GM12878 (cell line): ENCODE measurements at regions not wholly inside any gene's neighbourhood (a gene's known extent, or its start where the extent isn't known, plus 50 kb on each side); places are given as distances from the start of the nearest gene placed in this dataset.

Experiments
- ATAC-seq: fragments of 200-7000 bp; cut with Tn5 transposase; 3 replicates; pipeline ENCODE4 v1.9.1; 2020; ENCODE audit warnings: mild to moderate bottlenecking, moderate library complexity
- BruUV-seq: library from RNA; stranded (reverse); fragments of 400-500 nt; replicated peaks from 2 replicates; lab custom pipeline; 2021; lab: Mats Ljungman, UMichigan
- CTCF ChIA-PET: fragments of 300-600 bp; sonication (Branson Sonifier 250); formaldehyde crosslinking; extraction: SDS; loops from one replicate; lab custom pipeline; 2021; ENCODE audit warnings: inconsistent platforms; lab: Yijun Ruan, JAX
- POLR2A ChIA-PET: fragments of 350-600 bp; formaldehyde crosslinking; extraction: SDS; loops from one replicate; lab custom pipeline; 2021; ENCODE audit warnings: inconsistent platforms; lab: Charles Lee
- RAD21 ChIA-PET: fragments of 300-600 bp; sonication (Branson Sonifier 250); formaldehyde crosslinking; loops from one replicate; lab custom pipeline; 2023; ENCODE audit warnings: antibody characterized with exemption; ENCODE audit not compliant: unreplicated experiment; lab: Charles Lee
- SMC1A ChIA-PET: fragments of 300-600 bp; sonication (Branson Sonifier 250); formaldehyde crosslinking; loops from one replicate; lab custom pipeline; 2023; ENCODE audit not compliant: unreplicated experiment, uncharacterized antibody; lab: Charles Lee
- DNase-seq: peaks from one replicate; pipeline ENCODE4 v3.0.0-alpha.2; 2011; ENCODE audit warnings: low read depth, low spot score
- FAIRE-seq: peaks from 3 replicates; lab custom pipeline; 2011; peaks lifted over from hg19 to GRCh38; lab: Jason Lieb, UNC
- H2AFZ ChIP-seq: 2 replicates; pipeline ENCODE4 v1.6.0; 2011; ENCODE audit warnings: low read depth, low read length, control low read depth; ENCODE audit not compliant: control insufficient read depth
- H3K27ac ChIP-seq: 2 replicates; pipeline ENCODE4 v1.5.1; 2011; ENCODE audit warnings: control low read depth; ENCODE audit not compliant: control insufficient read depth, insufficient read depth
- H3K27me3 ChIP-seq, 2 experiments: replicated peaks in 1 of 2; 2 replicates each; pipeline versions ENCODE4 v1.6.0 to v1.6.1; 2011; ENCODE audit warnings: low read length in 1 of 2; ENCODE audit not compliant: control insufficient read depth in 2 of 2, insufficient read depth in 2 of 2
- H3K36me3 ChIP-seq, 2 experiments: 2 replicates each; pipeline ENCODE4 v1.5.1; 2011; ENCODE audit warnings: low read length in 1 of 2; ENCODE audit not compliant: control insufficient read depth in 2 of 2, insufficient read depth in 2 of 2
- H3K4me1 ChIP-seq: 2 replicates; pipeline ENCODE4 v1.6.1; 2011; ENCODE audit warnings: mild to moderate bottlenecking, low read length, moderate library complexity, mixed read lengths; ENCODE audit not compliant: control insufficient read depth, insufficient read depth
- H3K4me2 ChIP-seq: 2 replicates; pipeline ENCODE4 v1.6.0; 2011; ENCODE audit warnings: control low read depth; ENCODE audit not compliant: control insufficient read depth, insufficient read depth
- H3K4me3 ChIP-seq: fragments of 200-600 bp; sonication (generic); 2 replicates; pipeline ENCODE4 v1.5.1; 2016
- H3K79me2 ChIP-seq: 2 replicates; pipeline ENCODE4 v1.6.0; 2011; ENCODE audit warnings: low read length; ENCODE audit not compliant: control insufficient read depth, insufficient read depth
- H3K9ac ChIP-seq: 2 replicates; pipeline ENCODE4 v1.8.0; 2011; ENCODE audit warnings: low read length, control low read depth, mixed read lengths; ENCODE audit not compliant: control insufficient read depth, insufficient read depth
- H3K9me3 ChIP-seq: replicated peaks from 3 replicates; pipeline ENCODE4 v1.5.1; 2011; ENCODE audit warnings: mild to moderate bottlenecking, low read length; ENCODE audit not compliant: control insufficient read depth, insufficient read depth
- H4K20me1 ChIP-seq: 2 replicates; pipeline ENCODE4 v1.6.0; 2011; ENCODE audit not compliant: control insufficient read depth, insufficient read depth
- ATF7 ChIP-seq: fragments of 450-650 bp; IDR thresholded peaks from 2 replicates; pipeline ENCODE4 v1.6.1; 2016; ENCODE audit warnings: low read depth, mild to moderate bottlenecking
- CEBPZ ChIP-seq: fragments of 150-350 bp; IDR thresholded peaks from 2 replicates; pipeline ENCODE4 v1.6.1; 2016; ENCODE audit warnings: low read depth, low read length
- CHD2 ChIP-seq: IDR thresholded peaks from 2 replicates; pipeline ENCODE4 v1.6.1; 2011; ENCODE audit warnings: low read depth, low read length, improper control_type of control experiment, borderline replicate concordance
- CTCF ChIP-seq, 3 experiments: IDR thresholded peaks in 2 of 3; conservative IDR thresholded peaks in 1 of 3; 2 replicates each; pipeline ENCODE4 v1.5.1; 2011; ENCODE audit warnings: low read depth in 3 of 3, low read length in 3 of 3, mild to moderate bottlenecking in 3 of 3, control low read depth in 2 of 3, moderate library complexity in 2 of 3, inconsistent platforms in 1 of 3, mixed read lengths in 1 of 3; ENCODE audit not compliant: control insufficient read depth in 2 of 3, insufficient read depth in 1 of 3; ENCODE audit errors: extremely low read depth in 1 of 3
- DPF2 ChIP-seq: fragments of 450-650 bp; IDR thresholded peaks from 2 replicates; pipeline ENCODE4 v1.6.1; 2017; ENCODE audit warnings: mild to moderate bottlenecking
- E2F4 ChIP-seq: IDR thresholded peaks from 2 replicates; pipeline ENCODE4 v1.6.1; 2012; ENCODE audit warnings: low read depth, low read length, improper control_type of control experiment
- FOS ChIP-seq: IDR thresholded peaks from 3 replicates; pipeline ENCODE4 v1.6.1; 2011; ENCODE audit warnings: borderline replicate concordance; ENCODE audit not compliant: insufficient read length; ENCODE audit errors: extremely low read depth
- KDM1A ChIP-seq: fragments of 200-600 bp; sonication (generic); IDR thresholded peaks from 2 replicates; pipeline ENCODE4 v1.6.1; 2016; ENCODE audit warnings: borderline replicate concordance
- MEF2A ChIP-seq: IDR thresholded peaks from 2 replicates; pipeline ENCODE4 v1.6.1; 2011; ENCODE audit warnings: low read depth, mild to moderate bottlenecking, low read length, moderate library complexity; ENCODE audit not compliant: insufficient read depth
- MEF2B ChIP-seq: fragments of 450-650 bp; IDR thresholded peaks from 2 replicates; pipeline ENCODE4 v1.6.1; 2018; ENCODE audit warnings: mild to moderate bottlenecking, moderate library complexity; ENCODE audit not compliant: partially characterized antibody, poor library complexity, severe bottlenecking
- MTA3 ChIP-seq: IDR thresholded peaks from 2 replicates; pipeline ENCODE4 v1.6.1; 2012; ENCODE audit warnings: low read length, inconsistent platforms, borderline replicate concordance
- NBN ChIP-seq: fragments of 450-650 bp; IDR thresholded peaks from 2 replicates; pipeline ENCODE4 v1.6.1; 2016
- NR2C1 ChIP-seq: fragments of 450-650 bp; IDR thresholded peaks from 2 replicates; pipeline ENCODE4 v1.6.1; 2017; ENCODE audit warnings: antibody characterized with exemption, mild to moderate bottlenecking, moderate library complexity
- NR2F1 ChIP-seq: fragments of 450-650 bp; conservative IDR thresholded peaks from 2 replicates; pipeline ENCODE4 v1.6.1; 2017; ENCODE audit warnings: mild to moderate bottlenecking
- PKNOX1 ChIP-seq: fragments of 450-650 bp; IDR thresholded peaks from 2 replicates; pipeline ENCODE4 v1.6.1; 2016; ENCODE audit warnings: mild to moderate bottlenecking
- POLR2AphosphoS2 ChIP-seq: IDR thresholded peaks from 2 replicates; pipeline ENCODE4 v1.6.1; 2011; ENCODE audit warnings: low read depth, mild to moderate bottlenecking, low read length, improper control_type of control experiment, moderate library complexity
- SMC3 ChIP-seq: IDR thresholded peaks from 2 replicates; pipeline ENCODE4 v1.6.1; 2011; ENCODE audit warnings: low read length, improper control_type of control experiment, borderline replicate concordance
- SREBF1 ChIP-seq: IDR thresholded peaks from 2 replicates; pipeline ENCODE4 v1.6.1; 2012; ENCODE audit warnings: mild to moderate bottlenecking, low read length
- ZBED1 ChIP-seq: IDR thresholded peaks from 2 replicates; pipeline ENCODE4 v1.6.1; 2016; ENCODE audit warnings: borderline replicate concordance
- ZNF384 ChIP-seq: IDR thresholded peaks from 2 replicates; pipeline ENCODE4 v1.6.1; 2012; ENCODE audit warnings: low read depth, mild to moderate bottlenecking, low read length, improper control_type of control experiment, borderline replicate concordance
- WGBS: methylation state at CpG from one replicate; pipeline ENCODE4 v1.1.6; 2016; ENCODE audit warnings: low lambda C conversion rate; ENCODE audit not compliant: insufficient replicate concordance, insufficient coverage; ENCODE audit errors: missing lambda C conversion rate; 5-methylcytosine and 5-hydroxymethylcytosine counted together
- in situ Hi-C: fragments of 300-500 bp; cut with MboI; formaldehyde crosslinking; loops from 9 replicates; pipeline ENCODE4 v1.14.3; 2018; ENCODE audit warnings: mixed read lengths
- intact Hi-C: fragments of 100-400 bp; cut with micrococcal nuclease; formaldehyde crosslinking; loops from one replicate; pipeline ENCODE4 v1.14.2; 2022; ENCODE audit not compliant: unreplicated experiment

- CTCF ChIA-PET: interaction anchor here (1.2 kb wide), 1 partner anchor 12 kb away, joined by 4 read pairs; no protein-coding TSS in a partner anchor
- 75% methylated on average over 8 of the region's 8 CpGs for WGBS
- Histone ChIP-seq H3K27ac (no peak overlapping the region), H3K27me3 (peaks cover 0 to 9% of the 10 kb centered on the region in 2 experiments; a peak in 2 of 4 replicates), H3K4me3 (no peak overlapping the region), H4K20me1 (no peaks in the 10 kb centered on the region), H3K36me3 (no peaks in the 10 kb centered on the region), H3K4me1 (no peaks in the 10 kb centered on the region), H3K4me2 (no peak overlapping the region), H3K79me2 (no peaks in the 10 kb centered on the region), H3K9me3 (peaks cover 2% of the 10 kb centered on the region; the same call in 1 of the 3 replicates), H3K9ac (no peak overlapping the region), H2AFZ (no peak overlapping the region)
- POLR2A ChIA-PET: no interaction called here
- no peak for TF ChIP-seq MEF2A
- no peak for TF ChIP-seq DPF2
- TF ChIP-seq CHD2: no peak
- no peak for TF ChIP-seq NBN
- TF ChIP-seq E2F4: no peak
- no peak for TF ChIP-seq NR2C1
- no peak for TF ChIP-seq SMC3
- TF ChIP-seq POLR2AphosphoS2: no peak
- no peak for TF ChIP-seq SREBF1
- TF ChIP-seq FOS: no peak
- TF ChIP-seq CTCF (IDR thresholded peaks at IDR 0.05 in 2 of 3, conservative IDR thresholded peaks at IDR 0.05 in 1 of 3; ENCODE audit: control insufficient read depth in 2 of 3, extremely low read depth in 1 of 3, insufficient read depth in 1 of 3, low read depth in 3 of 3, low read length in 3 of 3): no peak
- TF ChIP-seq CEBPZ: no peak
- no peak for TF ChIP-seq MEF2B
- no peak for TF ChIP-seq KDM1A
- no peak for TF ChIP-seq ATF7
- TF ChIP-seq MTA3: no peak
- no peak for TF ChIP-seq PKNOX1
- no peak for TF ChIP-seq NR2F1
- no peak for TF ChIP-seq ZBED1
- TF ChIP-seq ZNF384: no peak
- SMC1A ChIA-PET: no interaction called here
- DNase-seq: no peak
- BruUV-seq: no TSS peak
- RAD21 ChIA-PET: no interaction called here
- no peak for FAIRE-seq
- no peak for ATAC-seq
- in situ Hi-C loops (no loop called here), intact Hi-C loops (no loop called here)
Measured at GRCh38 chr14:103277931-103278330, 56.1 kb upstream of the EIF5 start.
